Vagina (tissue), 2 donors: ENCODE measurements at regions not wholly inside any gene's neighbourhood (a gene's known extent, or its start where the extent isn't known, plus 50 kb on each side); places are given as distances from the start of the nearest gene placed in this dataset.
"Not testable (repeated sequence)": the region's sequence is repeated elsewhere in the genome, so short reads cannot be mapped to it uniquely, and the experiment has no call there.

Experiments used
- POLR2A ChIP-seq, 2 donors: fragments of 450-650 bp; IDR thresholded peaks; one replicate each; pipeline ENCODE4 v1.6.1; 2017; ENCODE audit warnings: antibody characterized with exemption in 2 of 2, mild to moderate bottlenecking in 2 of 2, moderate library complexity in 2 of 2
- POLR2AphosphoS5 ChIP-seq, 2 donors: sonication (generic); formaldehyde crosslinking; IDR thresholded peaks; one replicate each; pipeline ENCODE4 v1.9.0; 2017; ENCODE audit warnings: antibody characterized with exemption in 2 of 2, mild to moderate bottlenecking in 2 of 2, low read depth in 1 of 2; ENCODE audit not compliant: insufficient read depth in 1 of 2
- TF ChIP-seq, protein P1 (sequence below), 3 experiments: fragments of 450-650 bp in 2 of 3; fragments of 200-600 bp in 1 of 3; sonication (generic) in 1 of 3; IDR thresholded peaks; one replicate each; pipeline ENCODE4 v1.5.1; 2017 to 2019; ENCODE audit warnings: antibody characterized with exemption in 3 of 3, mild to moderate bottlenecking in 2 of 3, moderate library complexity in 2 of 3

DNA sequence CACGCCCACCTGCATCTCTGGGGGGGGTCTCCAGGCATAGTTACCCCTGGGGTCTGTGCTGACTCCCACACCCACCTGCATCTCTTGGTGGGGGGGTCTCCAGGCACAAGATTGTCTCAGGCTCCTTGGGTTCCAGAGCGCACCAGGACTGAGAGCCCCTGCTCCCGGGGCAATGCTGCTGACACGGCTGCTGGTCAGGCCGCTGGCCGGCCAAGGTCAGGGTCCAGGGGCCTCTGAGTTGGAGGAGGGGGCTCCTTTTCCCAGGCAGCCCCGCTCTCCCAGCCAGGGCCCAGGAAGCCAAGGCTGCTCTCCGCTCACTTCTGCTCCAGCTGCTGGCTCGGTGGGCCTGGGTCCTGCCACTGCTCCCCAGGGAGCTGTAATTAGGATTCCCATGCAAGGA is 77.3 kb upstream of the SFSWAP start:
- TF ChIP-seq, protein P1, sequence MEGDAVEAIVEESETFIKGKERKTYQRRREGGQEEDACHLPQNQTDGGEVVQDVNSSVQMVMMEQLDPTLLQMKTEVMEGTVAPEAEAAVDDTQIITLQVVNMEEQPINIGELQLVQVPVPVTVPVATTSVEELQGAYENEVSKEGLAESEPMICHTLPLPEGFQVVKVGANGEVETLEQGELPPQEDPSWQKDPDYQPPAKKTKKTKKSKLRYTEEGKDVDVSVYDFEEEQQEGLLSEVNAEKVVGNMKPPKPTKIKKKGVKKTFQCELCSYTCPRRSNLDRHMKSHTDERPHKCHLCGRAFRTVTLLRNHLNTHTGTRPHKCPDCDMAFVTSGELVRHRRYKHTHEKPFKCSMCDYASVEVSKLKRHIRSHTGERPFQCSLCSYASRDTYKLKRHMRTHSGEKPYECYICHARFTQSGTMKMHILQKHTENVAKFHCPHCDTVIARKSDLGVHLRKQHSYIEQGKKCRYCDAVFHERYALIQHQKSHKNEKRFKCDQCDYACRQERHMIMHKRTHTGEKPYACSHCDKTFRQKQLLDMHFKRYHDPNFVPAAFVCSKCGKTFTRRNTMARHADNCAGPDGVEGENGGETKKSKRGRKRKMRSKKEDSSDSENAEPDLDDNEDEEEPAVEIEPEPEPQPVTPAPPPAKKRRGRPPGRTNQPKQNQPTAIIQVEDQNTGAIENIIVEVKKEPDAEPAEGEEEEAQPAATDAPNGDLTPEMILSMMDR (IDR thresholded peaks at IDR 0.05), result not testable (repeated sequence)
- not testable (repeated sequence) for TF ChIP-seq POLR2A (IDR thresholded peaks at IDR 0.05); POLR2AphosphoS5 (IDR thresholded peaks at IDR 0.05; ENCODE audit: insufficient read depth in 1 of 2, low read depth in 1 of 2)
